ENCODE measurements at regions not wholly inside any gene's neighbourhood (a gene's known extent, or its start where the extent isn't known, plus 50 kb on each side); places are given as distances from the start of the nearest gene placed in this dataset.

DNA sequence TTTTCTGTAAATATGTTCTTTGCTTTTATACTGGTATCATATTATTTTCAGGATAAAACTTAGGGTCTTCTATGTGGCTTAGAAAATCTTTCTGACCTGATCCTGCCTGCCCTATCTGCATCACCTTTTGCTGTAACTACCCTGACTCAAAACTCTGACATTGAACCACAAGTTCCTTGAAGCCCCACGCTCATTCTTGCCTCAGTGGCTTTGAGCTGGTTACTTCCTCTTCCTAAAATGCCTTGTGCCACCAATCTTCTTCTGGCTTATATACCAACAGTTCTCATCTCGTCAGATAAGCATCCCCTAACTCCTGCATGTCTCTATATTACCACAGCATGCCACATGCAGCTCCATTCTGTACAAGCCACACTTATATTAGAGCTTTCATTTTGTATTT lies 84.5 kb upstream of the LRRC7 start:
- TF ChIP-seq TAF1 (IDR thresholded peaks at IDR 0.05; ENCODE audit: borderline replicate concordance, low read depth, low read length) (no peak), POLR2A (IDR thresholded peaks at IDR 0.05; ENCODE audit: low read depth, low read length) (no peak), POLR2AphosphoS5 (IDR thresholded peaks at IDR 0.05; ENCODE audit: low read depth, low read length) (no peak)

Data from GM12892 (cell line).